Kidney (tissue), 13 donors: ENCODE measurements at regions not wholly inside any gene's neighbourhood (a gene's known extent, or its start where the extent isn't known, plus 50 kb on each side); places are given as distances from the start of the nearest gene placed in this dataset.

ENCODE experiments used
- DNase-seq, 5 donors: peaks; one replicate each; pipeline ENCODE4 v3.0.0-alpha.2; 2013 to 2020
- FAIRE-seq: peaks from 2 replicates; lab custom pipeline; 2012; peaks lifted over from hg19 to GRCh38; lab: Jason Lieb, UNC
- H3K27ac ChIP-seq, 2 donors: one replicate each; pipeline ENCODE4 v1.7.0; 2013; ENCODE audit warnings: low read depth in 2 of 2, low read length in 2 of 2, inconsistent platforms in 1 of 2
- H3K27me3 ChIP-seq: one replicate; pipeline ENCODE4 v1.7.1; 2013; ENCODE audit warnings: low read length, inconsistent platforms; ENCODE audit not compliant: control insufficient read depth, insufficient read depth
- H3K36me3 ChIP-seq, 3 donors: one replicate each; pipeline versions ENCODE4 v1.7.0 to v1.7.1; 2013; ENCODE audit warnings: low read length in 3 of 3, control low read depth in 1 of 3, inconsistent platforms in 1 of 3; ENCODE audit not compliant: insufficient read depth in 3 of 3, control insufficient read depth in 2 of 3
- H3K4me1 ChIP-seq, 3 donors: one replicate each; pipeline versions ENCODE4 v1.7.0 to v1.7.1; 2013; ENCODE audit warnings: low read length in 3 of 3, inconsistent platforms in 1 of 3, low read depth in 1 of 3; ENCODE audit not compliant: control insufficient read depth in 2 of 3, insufficient read depth in 2 of 3
- H3K4me3 ChIP-seq, 3 donors: one replicate each; pipeline versions ENCODE4 v1.7.0 to v1.8.1; 2013; ENCODE audit warnings: low read length in 3 of 3, control low read depth in 1 of 3, inconsistent platforms in 1 of 3
- H3K9ac ChIP-seq, 3 donors: one replicate each; pipeline versions ENCODE4 v1.7.0 to v1.7.1; 2013; ENCODE audit warnings: low read length in 3 of 3, control low read depth in 1 of 3, inconsistent platforms in 1 of 3
- H3K9me3 ChIP-seq, 3 donors: one replicate each; pipeline versions ENCODE4 v1.7.0 to v1.7.1; 2013; ENCODE audit warnings: low read length in 3 of 3, control low read depth in 1 of 3, inconsistent platforms in 1 of 3; ENCODE audit not compliant: control insufficient read depth in 2 of 3, insufficient read depth in 1 of 3
- CTCF ChIP-seq: IDR thresholded peaks from 3 replicates; pipeline ENCODE4 v1.5.1; 2012; ENCODE audit warnings: mild to moderate bottlenecking, moderate library complexity, borderline replicate concordance; ENCODE audit not compliant: insufficient read depth; ENCODE audit errors: extremely low read depth
- intact Hi-C: fragments of 100-400 bp; cut with DNase I; formaldehyde crosslinking; loops from one replicate; pipeline ENCODE4 v1.11.1; 2022
- donor health status: control.
- donor health status: control.
- donor health status: control.
- donor health status: control.
- donor health status: control.
- donor health status: DM: yes; HTN: yes; CAD: no.
- donor health status: Normal renal cell carcinoma (clear cell type).

- Histone ChIP-seq H3K9ac (no peak overlapping the region), H3K4me1 (no peaks in the 10 kb centered on the region), H3K9me3 (no peaks in the 10 kb centered on the region), H3K27ac (no peak overlapping the region), H3K27me3 (no peaks in the 10 kb centered on the region), H3K36me3 (no peaks in the 10 kb centered on the region), H3K4me3 (no peak overlapping the region)
- no peak for TF ChIP-seq CTCF
- FAIRE-seq (no peak), DNase-seq (peak in 2 of 5 donors; percentile 39 to 67)
- intact Hi-C loops, result no loop called here
Observed at GRCh38 chr3:70530626-70531025, 218.2 kb upstream of the MDFIC2 start.

DNA sequence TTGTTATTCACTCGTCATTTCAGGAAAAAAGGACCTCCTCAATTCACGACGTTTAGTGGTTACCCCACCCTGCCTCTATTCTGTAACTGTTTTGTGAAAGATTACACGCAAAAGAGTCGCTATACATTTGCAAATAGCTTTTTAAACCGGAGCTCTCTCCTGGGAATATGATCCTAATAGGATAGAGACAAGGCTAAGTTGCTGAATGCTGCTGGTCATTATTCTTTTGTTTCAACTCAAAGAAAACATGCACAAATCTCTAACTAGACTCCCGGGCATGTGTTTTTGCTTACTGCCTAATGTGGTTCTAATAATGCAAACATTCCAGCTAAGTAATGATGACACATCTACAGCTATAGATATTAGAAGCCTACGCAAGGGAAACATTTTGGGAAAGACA lies 214.6 kb upstream of the MDFIC2 start:
- intact Hi-C loops, result no loop called here
- no peak for FAIRE-seq

GRCh38 chr3:70519913-70520659 lies 207.6 kb upstream of the MDFIC2 start:
- Histone ChIP-seq H3K4me3 (no peak overlapping the region), H3K27ac (no peak overlapping the region), H3K9ac (no peak overlapping the region), H3K4me1 (no peaks in the 10 kb centered on the region), H3K9me3 (no peaks in the 10 kb centered on the region), H3K36me3 (no peaks in the 10 kb centered on the region), H3K27me3 (no peaks in the 10 kb centered on the region)
- FAIRE-seq (no peak), DNase-seq (peak in 1 of 5 donors; percentile 18)
- no peak for TF ChIP-seq CTCF
- intact Hi-C loops, result no loop called here

More for the DNA sequence above, 214.6 kb upstream of the MDFIC2 start:
- H3K9me3 ChIP-seq, result no peaks in the 10 kb centered on the region
- no peak overlapping the region for H3K4me3 ChIP-seq
- H3K36me3 ChIP-seq, result no peaks in the 10 kb centered on the region
- no peak for TF ChIP-seq CTCF
- H3K27ac ChIP-seq, result no peak overlapping the region
- H3K27me3 ChIP-seq, result no peaks in the 10 kb centered on the region
- DNase-seq, result peak in 1 of 5 donors; percentile 19
- H3K9ac ChIP-seq, result no peak overlapping the region
- no peaks in the 10 kb centered on the region for H3K4me1 ChIP-seq
